Right lung (tissue), 2 donors: ENCODE measurements at regions not wholly inside any gene's neighbourhood (a gene's known extent, or its start where the extent isn't known, plus 50 kb on each side); places are given as distances from the start of the nearest gene placed in this dataset.
A peak's percentile ranks its signal among the peaks of the same experiment; 100 is the strongest.

ENCODE experiments used
- DNase-seq, 2 donors: peaks; one replicate each; pipeline ENCODE4 v3.0.0-alpha.2; 2013

GRCh38 chr6:66825539-66825938 is 1118.5 kb upstream of the EYS start:
- DNase-seq: no peak

GRCh38 chr6:66814156-66814555 is 1107.1 kb upstream of the EYS start:
- DNase-seq: no peak

- DNase-seq: no peak
Observed at GRCh38 chr6:66808771-66809170, 1101.7 kb upstream of the EYS start.

GRCh38 chr6:66796987-66797386 is 1090.0 kb upstream of the EYS start:
- DNase-seq: no peak

- no peak for DNase-seq
Observed at GRCh38 chr6:66788579-66788978, 1081.6 kb upstream of the EYS start.

GRCh38 chr6:66772800-66773199 is 1065.8 kb upstream of the EYS start:
- peak in 1 of 2 donors; percentile 2 for DNase-seq

- DNase-seq: no peak
Observed at GRCh38 chr6:66771626-66772025, 1064.6 kb upstream of the EYS start.

- DNase-seq: no peak
Observed at GRCh38 chr6:66751630-66752029, 1044.6 kb upstream of the EYS start.

GRCh38 chr6:66740346-66740745 is 1033.3 kb upstream of the EYS start:
- DNase-seq: no peak

GRCh38 chr6:66735106-66735890 is 1028.3 kb upstream of the EYS start:
- peak in 1 of 2 donors; percentile 2 for DNase-seq

GRCh38 chr6:66731310-66731709 is 1024.3 kb upstream of the EYS start:
- DNase-seq: no peak

GRCh38 chr6:66725670-66726069 is 1018.6 kb upstream of the EYS start:
- DNase-seq: no peak

GRCh38 chr6:66717801-66718200 is 1010.8 kb upstream of the EYS start:
- DNase-seq: no peak

- no peak for DNase-seq
Observed at GRCh38 chr6:66699385-66699784, 992.4 kb upstream of the EYS start.

- no peak for DNase-seq
Observed at GRCh38 chr6:66689608-66690007, 982.6 kb upstream of the EYS start.

- DNase-seq: no peak
Observed at GRCh38 chr6:66687611-66688140, 980.6 kb upstream of the EYS start.

GRCh38 chr6:66675906-66676305 is 968.9 kb upstream of the EYS start:
- DNase-seq: no peak

- DNase-seq: no peak
Observed at GRCh38 chr6:66664112-66664511, 957.1 kb upstream of the EYS start.

- no peak for DNase-seq
Observed at GRCh38 chr6:66662721-66663507, 955.9 kb upstream of the EYS start.

GRCh38 chr6:66662196-66662595 is 955.2 kb upstream of the EYS start:
- no peak for DNase-seq

- DNase-seq: no peak
Observed at GRCh38 chr6:66655420-66655819, 948.4 kb upstream of the EYS start.

GRCh38 chr6:66638518-66638917 is 931.5 kb upstream of the EYS start:
- no peak for DNase-seq

- DNase-seq: no peak
Observed at GRCh38 chr6:66638099-66638498, 931.1 kb upstream of the EYS start.
